NCI-H2107 treated with DMSO at 0.1 percent for 48 hours (cell line): ENCODE measurements at regions not wholly inside any gene's neighbourhood (a gene's known extent, or its start where the extent isn't known, plus 50 kb on each side); places are given as distances from the start of the nearest gene placed in this dataset.
"Not testable (repeated sequence)": the region's sequence is repeated elsewhere in the genome, so short reads cannot be mapped to it uniquely, and the experiment has no call there.

Experiments
- DNase-seq: peaks from one replicate; lab custom pipeline; 2025; ENCODE audit not compliant: unreplicated experiment; lab: John Stamatoyannopoulos, UW

GRCh38 chr18:67805261-67805660, 288.7 kb upstream of the DSEL start:
- DNase-seq = no peak

GRCh38 chr18:67794521-67794920, 278.0 kb upstream of the DSEL start:
- DNase-seq = no peak

GRCh38 chr18:67790527-67790926, 274.0 kb upstream of the DSEL start:
- DNase-seq = no peak

- no peak for DNase-seq
These were observed 272.6 kb upstream of the DSEL start for GRCh38 chr18:67789165-67789545.

GRCh38 chr18:67788310-67789164, 272.0 kb upstream of the DSEL start:
- no peak for DNase-seq

- no peak for DNase-seq
These were observed 266.9 kb upstream of the DSEL start for GRCh38 chr18:67783196-67783946.

GRCh38 chr18:67778016-67778415, 261.5 kb upstream of the DSEL start:
- no peak for DNase-seq

- DNase-seq = no peak
These were observed 260.4 kb upstream of the DSEL start for GRCh38 chr18:67776929-67777328.

GRCh38 chr18:67771271-67771670, 254.8 kb upstream of the DSEL start:
- DNase-seq = no peak

- no peak for DNase-seq
These were observed 254.0 kb upstream of the DSEL start for GRCh38 chr18:67770520-67770919.

GRCh38 chr18:67766930-67767329, 250.4 kb upstream of the DSEL start:
- peak; percentile 82 for DNase-seq

GRCh38 chr18:67752211-67752610, 235.7 kb upstream of the DSEL start:
- DNase-seq = not testable (repeated sequence)

GRCh38 chr18:67742954-67743353, 226.4 kb upstream of the DSEL start:
- no peak for DNase-seq

- no peak for DNase-seq
These were observed 226.0 kb upstream of the DSEL start for GRCh38 chr18:67742525-67742924.

- DNase-seq = no peak
These were observed 219.0 kb upstream of the DSEL start for GRCh38 chr18:67735506-67735905.

GRCh38 chr18:67733088-67733487, 216.6 kb upstream of the DSEL start:
- DNase-seq = no peak

GRCh38 chr18:67731851-67732250, 215.3 kb upstream of the DSEL start:
- DNase-seq = no peak

GRCh38 chr18:67730886-67731285, 214.4 kb upstream of the DSEL start:
- no peak for DNase-seq

GRCh38 chr18:67728364-67728763, 211.8 kb upstream of the DSEL start:
- DNase-seq = no peak

GRCh38 chr18:67726882-67727281, 210.4 kb upstream of the DSEL start:
- DNase-seq = no peak

- no peak for DNase-seq
These were observed 201.3 kb upstream of the DSEL start for GRCh38 chr18:67717800-67718199.

GRCh38 chr18:67715567-67715966, 199.0 kb upstream of the DSEL start:
- no peak for DNase-seq
